Neural crest cell (in vitro differentiated cells): ENCODE measurements at regions not wholly inside any gene's neighbourhood (a gene's known extent, or its start where the extent isn't known, plus 50 kb on each side); places are given as distances from the start of the nearest gene placed in this dataset.

ENCODE experiments used
- DNase-seq: peaks from one replicate; pipeline ENCODE4 v3.0.0; 2021; ENCODE audit warnings: low read depth, mixed read lengths, low spot score
- H3K27ac Mint-ChIP-seq: one replicate; pipeline ENCODE4 v1.8.0; 2021; ENCODE audit warnings: mild to moderate bottlenecking, mixed read lengths; ENCODE audit not compliant: unreplicated experiment
- H3K27me3 Mint-ChIP-seq: 2 replicates; pipeline ENCODE4 v1.8.0; 2021; ENCODE audit warnings: low read depth, mild to moderate bottlenecking, mixed read lengths
- H3K36me3 Mint-ChIP-seq: 2 replicates; pipeline ENCODE4 v1.8.0; 2021; ENCODE audit warnings: low read depth, mild to moderate bottlenecking, mixed read lengths
- H3K4me1 Mint-ChIP-seq: 2 replicates; pipeline ENCODE4 v1.8.0; 2021; ENCODE audit warnings: mixed read lengths
- H3K4me3 Mint-ChIP-seq: one replicate; pipeline ENCODE4 v1.8.0; 2021; ENCODE audit warnings: mild to moderate bottlenecking, mixed read lengths
- H3K9me3 Mint-ChIP-seq: 2 replicates; pipeline ENCODE4 v1.8.0; 2021; ENCODE audit warnings: mixed read lengths
- CTCF ChIP-seq: fragments of 200-600 bp; sonication (generic); conservative IDR thresholded peaks from 2 replicates; pipeline ENCODE4 v1.5.0; 2021; ENCODE audit warnings: antibody characterized with exemption, mild to moderate bottlenecking

- no peak for DNase-seq
- no peaks in the 10 kb centered on the region for H3K9me3 Mint-ChIP-seq
- no peaks in the 10 kb centered on the region for H3K4me1 Mint-ChIP-seq
- TF ChIP-seq CTCF = no peak
- no peak overlapping the region for H3K4me3 Mint-ChIP-seq
- no peak overlapping the region for H3K27ac Mint-ChIP-seq
- H3K27me3 Mint-ChIP-seq = peaks cover 2% of the 10 kb centered on the region
- no peaks in the 10 kb centered on the region for H3K36me3 Mint-ChIP-seq
These were observed 76.2 kb downstream of the ENGASE start for GRCh38 chr17:79150799-79151198.

- TF ChIP-seq CTCF = no peak
- no peaks in the 10 kb centered on the region for H3K36me3 Mint-ChIP-seq
- no peaks in the 10 kb centered on the region for H3K4me1 Mint-ChIP-seq
- no peaks in the 10 kb centered on the region for H3K9me3 Mint-ChIP-seq
- peaks cover 2% of the 10 kb centered on the region for H3K27me3 Mint-ChIP-seq
- H3K27ac Mint-ChIP-seq = no peak overlapping the region
- DNase-seq = no peak
- no peak overlapping the region for H3K4me3 Mint-ChIP-seq
These were observed 75.6 kb downstream of the ENGASE start for GRCh38 chr17:79150035-79150733.

GRCh38 chr17:79148584-79148983, 74.0 kb downstream of the ENGASE start:
- H3K4me3 Mint-ChIP-seq = no peak overlapping the region

GRCh38 chr17:79147746-79148506, 73.3 kb downstream of the ENGASE start:
- H3K9me3 Mint-ChIP-seq = no peaks in the 10 kb centered on the region
- H3K27ac Mint-ChIP-seq = no peak overlapping the region
- TF ChIP-seq CTCF = no peak
- H3K27me3 Mint-ChIP-seq = no peaks in the 10 kb centered on the region
- no peak overlapping the region for H3K4me3 Mint-ChIP-seq
- H3K36me3 Mint-ChIP-seq = no peaks in the 10 kb centered on the region
- no peaks in the 10 kb centered on the region for H3K4me1 Mint-ChIP-seq
- DNase-seq = no peak

More at GRCh38 chr17:79148584-79148983, 74.0 kb downstream of the ENGASE start:
- DNase-seq = no peak
- Mint-ChIP-seq H3K9me3 (no peaks in the 10 kb centered on the region), H3K27ac (no peak overlapping the region), H3K4me1 (no peaks in the 10 kb centered on the region), H3K27me3 (peaks cover 2% of the 10 kb centered on the region), H3K36me3 (no peaks in the 10 kb centered on the region)
- no peak for TF ChIP-seq CTCF

- no peak overlapping the region for H3K4me3 Mint-ChIP-seq
- H3K4me1 Mint-ChIP-seq = no peaks in the 10 kb centered on the region
- DNase-seq = no peak
- no peaks in the 10 kb centered on the region for H3K36me3 Mint-ChIP-seq
- no peak for TF ChIP-seq CTCF
- no peaks in the 10 kb centered on the region for H3K9me3 Mint-ChIP-seq
- H3K27me3 Mint-ChIP-seq = peaks cover 4% of the 10 kb centered on the region
- H3K27ac Mint-ChIP-seq = no peak overlapping the region
These were observed 71.9 kb downstream of the ENGASE start for GRCh38 chr17:79146562-79146961.
